HCT116 (cell line): ENCODE measurements at regions not wholly inside any gene's neighbourhood (a gene's known extent, or its start where the extent isn't known, plus 50 kb on each side); places are given as distances from the start of the nearest gene placed in this dataset.

Experiments
- ATAC-seq: fragments of 200-7000 bp; cut with Tn5 transposase; 2 replicates; pipeline ENCODE4 v1.9.1; 2020; ENCODE audit warnings: mild to moderate bottlenecking, moderate library complexity
- BruUV-seq: library from RNA; stranded (reverse); fragments of 400-500 nt; replicated peaks from 2 replicates; lab custom pipeline; 2021; lab: Mats Ljungman, UMichigan
- CTCF ChIA-PET: fragments of 300-600 bp; sonication (Branson Sonifier 250); formaldehyde crosslinking; loops from one replicate; lab custom pipeline; 2021; ENCODE audit warnings: antibody characterized with exemption; lab: Charles Lee
- POLR2A ChIA-PET: fragments of 300-600, 350-600 bp; sonication (Branson Sonifier 250); formaldehyde crosslinking; loops from one replicate; lab custom pipeline; 2021; ENCODE audit warnings: antibody characterized with exemption; lab: Charles Lee
- RAD21 ChIA-PET, 2 experiments: fragments of 300-600 bp; sonication (Branson Sonifier 250); formaldehyde crosslinking; loops; one replicate each; lab custom pipeline; 2023; ENCODE audit warnings: low total read pairs in 2 of 2; ENCODE audit not compliant: uncharacterized antibody in 2 of 2, unreplicated experiment in 2 of 2, low non-redundant PET in 1 of 2; lab: Charles Lee
- DNase-seq: peaks from one replicate; pipeline ENCODE4 v3.0.0-alpha.2; 2010; ENCODE audit warnings: low read depth, low spot score
- H2AFZ ChIP-seq: fragments of 200-600 bp; shearing (Covaris generic), sonication (generic); 2 replicates; pipeline ENCODE4 v1.6.1; 2017; ENCODE audit warnings: low read depth, mixed run types, mixed read lengths, antibody characterized with exemption, low read length; ENCODE audit not compliant: poor library complexity, severe bottlenecking
- H3K27ac ChIP-seq: 2 replicates; pipeline ENCODE4 v1.5.1; 2012; ENCODE audit warnings: low read depth, low read length
- H3K27me3 ChIP-seq: fragments of 200-600 bp; sonication (generic); 2 replicates; pipeline ENCODE4 v1.6.1; 2016; ENCODE audit warnings: mixed run types, low read length, mixed read lengths; ENCODE audit not compliant: insufficient read depth
- H3K36me3 ChIP-seq, 2 experiments: fragments of 200-500 bp in 1 of 2; fragments of 200-600 bp in 1 of 2; sonication (Bioruptor generic) in 1 of 2; sonication (generic) in 1 of 2; 2 replicates each; pipeline versions ENCODE4 v1.5.1 to v1.6.1; 2014 to 2016; ENCODE audit warnings: low read length in 2 of 2, inconsistent platforms in 1 of 2, mixed read lengths in 1 of 2, mixed run types in 1 of 2; ENCODE audit not compliant: insufficient read depth in 2 of 2, control insufficient read depth in 1 of 2
- H3K4me1 ChIP-seq, 2 experiments: fragments of 200-600 bp in 1 of 2; sonication (generic) in 1 of 2; 2 replicates each; pipeline versions ENCODE4 v1.5.1 to v1.6.1; 2012 to 2017; ENCODE audit warnings: low read length in 2 of 2, inconsistent platforms in 1 of 2, mild to moderate bottlenecking in 1 of 2, mixed read lengths in 1 of 2, mixed run types in 1 of 2, moderate library complexity in 1 of 2; ENCODE audit not compliant: insufficient read depth in 2 of 2, control insufficient read depth in 1 of 2
- H3K4me2 ChIP-seq: fragments of 200-600 bp; sonication (generic); 2 replicates; pipeline ENCODE4 v1.6.1; 2017; ENCODE audit warnings: mixed run types, low read length, mixed read lengths
- H3K4me3 ChIP-seq, 2 experiments: fragments of 200-600 bp in 1 of 2; sonication (generic) in 1 of 2; replicated peaks in 1 of 2; 2 replicates each; pipeline ENCODE4 v1.5.1; 2011 to 2016; ENCODE audit warnings: low read length in 2 of 2, control low read depth in 1 of 2, low read depth in 1 of 2, mild to moderate bottlenecking in 1 of 2, mixed read lengths in 1 of 2, mixed run types in 1 of 2
- H3K79me2 ChIP-seq: fragments of 200-600 bp; sonication (generic); 2 replicates; pipeline ENCODE4 v1.6.1; 2017; ENCODE audit warnings: mild to moderate bottlenecking, mixed run types, low read length, moderate library complexity, mixed read lengths; ENCODE audit not compliant: insufficient read depth
- H3K9ac ChIP-seq: fragments of 200-600 bp; sonication (generic); 2 replicates; pipeline ENCODE4 v1.6.1; 2016; ENCODE audit warnings: low read length, mixed read lengths
- H3K9me2 ChIP-seq: fragments of 200-600 bp; sonication (generic), shearing (Covaris generic); 2 replicates; pipeline ENCODE4 v1.6.1; 2017; ENCODE audit warnings: mixed run types, mild to moderate bottlenecking, moderate library complexity; ENCODE audit not compliant: insufficient read depth
- H3K9me3 ChIP-seq, 2 experiments: fragments of 200-500 bp in 1 of 2; fragments of 200-600 bp in 1 of 2; sonication (Bioruptor generic) in 1 of 2; sonication (generic) in 1 of 2; 2 replicates each; pipeline ENCODE4 v1.6.1; 2014 to 2017; ENCODE audit warnings: low read length in 2 of 2, mixed read lengths in 2 of 2, inconsistent platforms in 1 of 2, low read depth in 1 of 2, mild to moderate bottlenecking in 1 of 2, mixed run types in 1 of 2, moderate library complexity in 1 of 2; ENCODE audit not compliant: control insufficient read depth in 1 of 2, insufficient read depth in 1 of 2
- H4K20me1 ChIP-seq: fragments of 200-600 bp; sonication (generic), shearing (Covaris generic); 2 replicates; pipeline ENCODE4 v1.6.1; 2017; ENCODE audit warnings: mixed run types, mild to moderate bottlenecking, moderate library complexity; ENCODE audit not compliant: insufficient read depth
- CBX3 ChIP-seq: IDR thresholded peaks from 2 replicates; pipeline ENCODE4 v1.6.1; 2012; ENCODE audit warnings: low read depth
- CEBPB ChIP-seq: IDR thresholded peaks from 2 replicates; pipeline ENCODE4 v1.6.1; 2012; ENCODE audit warnings: low read depth
- JUND ChIP-seq: IDR thresholded peaks from 2 replicates; pipeline ENCODE4 v1.6.1; 2012
- POLR2A ChIP-seq: IDR thresholded peaks from 2 replicates; pipeline ENCODE4 v1.7.0; 2011; ENCODE audit warnings: borderline replicate concordance; ENCODE audit not compliant: insufficient read depth, insufficient read length; ENCODE audit errors: extremely low read depth
- ZFX ChIP-seq: fragments of 450-650 bp; IDR thresholded peaks from 2 replicates; pipeline ENCODE4 v1.6.1; 2017
- intact Hi-C: fragments of 100-400 bp; cut with micrococcal nuclease; formaldehyde crosslinking; loops from 2 replicates; pipeline ENCODE4 v1.10.0; 2022
- TF ChIP-seq, protein P1 (sequence below): IDR thresholded peaks from 2 replicates; pipeline ENCODE4 v1.6.1; 2012
- TF ChIP-seq, protein P2 (sequence below), 3 experiments: fragments of 200-600 bp in 1 of 3; sonication (generic) in 1 of 3; IDR thresholded peaks in 2 of 3; conservative IDR thresholded peaks in 1 of 3; 2 replicates each; pipeline ENCODE4 v1.5.1; 2012 to 2017; ENCODE audit warnings: low read depth in 2 of 3, low read length in 2 of 3, antibody characterized with exemption in 1 of 3, borderline replicate concordance in 1 of 3, control low read depth in 1 of 3, mild to moderate bottlenecking in 1 of 3, mixed read lengths in 1 of 3, mixed run types in 1 of 3, moderate library complexity in 1 of 3; ENCODE audit not compliant: insufficient read depth in 1 of 3
- TF ChIP-seq, protein P3 (sequence below): IDR thresholded peaks from 2 replicates; pipeline ENCODE4 v1.6.1; 2012; ENCODE audit warnings: low read depth
- TF ChIP-seq, protein P4 (sequence below): IDR thresholded peaks from 2 replicates; pipeline ENCODE4 v1.6.1; 2012

DNA sequence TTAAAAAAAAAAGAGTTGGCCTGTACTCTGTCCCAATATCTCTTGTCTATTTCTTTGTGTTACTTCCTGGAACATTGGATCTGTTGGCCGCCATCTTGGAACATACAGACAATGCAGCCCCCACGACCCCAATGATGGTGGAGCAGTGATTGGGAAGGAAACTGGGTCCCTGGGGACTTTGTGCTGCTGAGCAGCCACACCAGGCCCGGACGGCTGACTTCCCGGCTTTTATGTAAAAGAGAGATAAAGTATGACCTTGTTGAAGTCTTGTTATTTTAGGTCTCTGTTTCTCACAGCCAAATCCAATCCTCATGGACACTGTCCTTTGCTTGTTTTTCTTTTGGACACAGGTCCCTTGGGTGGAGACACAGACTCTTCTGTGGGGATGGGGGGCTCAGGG is 204.5 kb downstream of the SALL1 start:
- H3K36me3 ChIP-seq = no peaks in the 10 kb centered on the region
- H3K9me3 ChIP-seq = no peaks in the 10 kb centered on the region
- H2AFZ ChIP-seq = no peak overlapping the region
- TF ChIP-seq ZFX (no peak), CBX3 (no peak), CEBPB (no peak), POLR2A (no peak), JUND (no peak)
- TF ChIP-seq, protein P1, sequence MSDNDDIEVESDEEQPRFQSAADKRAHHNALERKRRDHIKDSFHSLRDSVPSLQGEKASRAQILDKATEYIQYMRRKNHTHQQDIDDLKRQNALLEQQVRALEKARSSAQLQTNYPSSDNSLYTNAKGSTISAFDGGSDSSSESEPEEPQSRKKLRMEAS = no peak
- TF ChIP-seq, protein P2, sequence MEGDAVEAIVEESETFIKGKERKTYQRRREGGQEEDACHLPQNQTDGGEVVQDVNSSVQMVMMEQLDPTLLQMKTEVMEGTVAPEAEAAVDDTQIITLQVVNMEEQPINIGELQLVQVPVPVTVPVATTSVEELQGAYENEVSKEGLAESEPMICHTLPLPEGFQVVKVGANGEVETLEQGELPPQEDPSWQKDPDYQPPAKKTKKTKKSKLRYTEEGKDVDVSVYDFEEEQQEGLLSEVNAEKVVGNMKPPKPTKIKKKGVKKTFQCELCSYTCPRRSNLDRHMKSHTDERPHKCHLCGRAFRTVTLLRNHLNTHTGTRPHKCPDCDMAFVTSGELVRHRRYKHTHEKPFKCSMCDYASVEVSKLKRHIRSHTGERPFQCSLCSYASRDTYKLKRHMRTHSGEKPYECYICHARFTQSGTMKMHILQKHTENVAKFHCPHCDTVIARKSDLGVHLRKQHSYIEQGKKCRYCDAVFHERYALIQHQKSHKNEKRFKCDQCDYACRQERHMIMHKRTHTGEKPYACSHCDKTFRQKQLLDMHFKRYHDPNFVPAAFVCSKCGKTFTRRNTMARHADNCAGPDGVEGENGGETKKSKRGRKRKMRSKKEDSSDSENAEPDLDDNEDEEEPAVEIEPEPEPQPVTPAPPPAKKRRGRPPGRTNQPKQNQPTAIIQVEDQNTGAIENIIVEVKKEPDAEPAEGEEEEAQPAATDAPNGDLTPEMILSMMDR (IDR thresholded peaks at IDR 0.05 in 2 of 3, conservative IDR thresholded peaks at IDR 0.05 in 1 of 3; ENCODE audit: borderline replicate concordance in 1 of 3, insufficient read depth in 1 of 3, low read depth in 2 of 3, low read length in 2 of 3) = no peak
- TF ChIP-seq, protein P3, sequence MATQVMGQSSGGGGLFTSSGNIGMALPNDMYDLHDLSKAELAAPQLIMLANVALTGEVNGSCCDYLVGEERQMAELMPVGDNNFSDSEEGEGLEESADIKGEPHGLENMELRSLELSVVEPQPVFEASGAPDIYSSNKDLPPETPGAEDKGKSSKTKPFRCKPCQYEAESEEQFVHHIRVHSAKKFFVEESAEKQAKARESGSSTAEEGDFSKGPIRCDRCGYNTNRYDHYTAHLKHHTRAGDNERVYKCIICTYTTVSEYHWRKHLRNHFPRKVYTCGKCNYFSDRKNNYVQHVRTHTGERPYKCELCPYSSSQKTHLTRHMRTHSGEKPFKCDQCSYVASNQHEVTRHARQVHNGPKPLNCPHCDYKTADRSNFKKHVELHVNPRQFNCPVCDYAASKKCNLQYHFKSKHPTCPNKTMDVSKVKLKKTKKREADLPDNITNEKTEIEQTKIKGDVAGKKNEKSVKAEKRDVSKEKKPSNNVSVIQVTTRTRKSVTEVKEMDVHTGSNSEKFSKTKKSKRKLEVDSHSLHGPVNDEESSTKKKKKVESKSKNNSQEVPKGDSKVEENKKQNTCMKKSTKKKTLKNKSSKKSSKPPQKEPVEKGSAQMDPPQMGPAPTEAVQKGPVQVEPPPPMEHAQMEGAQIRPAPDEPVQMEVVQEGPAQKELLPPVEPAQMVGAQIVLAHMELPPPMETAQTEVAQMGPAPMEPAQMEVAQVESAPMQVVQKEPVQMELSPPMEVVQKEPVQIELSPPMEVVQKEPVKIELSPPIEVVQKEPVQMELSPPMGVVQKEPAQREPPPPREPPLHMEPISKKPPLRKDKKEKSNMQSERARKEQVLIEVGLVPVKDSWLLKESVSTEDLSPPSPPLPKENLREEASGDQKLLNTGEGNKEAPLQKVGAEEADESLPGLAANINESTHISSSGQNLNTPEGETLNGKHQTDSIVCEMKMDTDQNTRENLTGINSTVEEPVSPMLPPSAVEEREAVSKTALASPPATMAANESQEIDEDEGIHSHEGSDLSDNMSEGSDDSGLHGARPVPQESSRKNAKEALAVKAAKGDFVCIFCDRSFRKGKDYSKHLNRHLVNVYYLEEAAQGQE = no peak
- TF ChIP-seq, protein P4, sequence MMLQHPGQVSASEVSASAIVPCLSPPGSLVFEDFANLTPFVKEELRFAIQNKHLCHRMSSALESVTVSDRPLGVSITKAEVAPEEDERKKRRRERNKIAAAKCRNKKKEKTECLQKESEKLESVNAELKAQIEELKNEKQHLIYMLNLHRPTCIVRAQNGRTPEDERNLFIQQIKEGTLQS = no peak
- no peaks in the 10 kb centered on the region for H3K79me2 ChIP-seq
- DNase-seq (no peak), ATAC-seq (no peak)
- H3K4me2 ChIP-seq = no peak overlapping the region
- BruUV-seq = no TSS peak
- H3K9ac ChIP-seq = no peak overlapping the region
- intact Hi-C loops = no loop called here
- no peaks in the 10 kb centered on the region for H3K4me1 ChIP-seq
- H3K27me3 ChIP-seq = peaks cover 8% of the 10 kb centered on the region; the same call in 1 of the 2 replicates
- POLR2A ChIA-PET = no interaction called here
- CTCF ChIA-PET = no interaction called here
- H3K27ac ChIP-seq = no peak overlapping the region
- no peak overlapping the region for H3K4me3 ChIP-seq
- no peaks in the 10 kb centered on the region for H3K9me2 ChIP-seq
- RAD21 ChIA-PET = no interaction called here
- H4K20me1 ChIP-seq = no peaks in the 10 kb centered on the region
